ENCODE measurements at regions not wholly inside any gene's neighbourhood (a gene's known extent, or its start where the extent isn't known, plus 50 kb on each side); places are given as distances from the start of the nearest gene placed in this dataset.

- TF ChIP-seq CTCF (IDR thresholded peaks at IDR 0.05) (no peak), POLR2A (IDR thresholded peaks at IDR 0.05) (no peak)
These were observed 1163.4 kb upstream of the ATXN8OS start for GRCh38 chr13:68944272-68944671.

Measured in lower leg skin (tissue), 3 donors.